GM12878 (cell line): ENCODE measurements at regions not wholly inside any gene's neighbourhood (a gene's known extent, or its start where the extent isn't known, plus 50 kb on each side); places are given as distances from the start of the nearest gene placed in this dataset.

ENCODE experiments used
- ATAC-seq: fragments of 200-7000 bp; cut with Tn5 transposase; 3 replicates; pipeline ENCODE4 v1.9.1; 2020; ENCODE audit warnings: mild to moderate bottlenecking, moderate library complexity
- BruUV-seq: library from RNA; stranded (reverse); fragments of 400-500 nt; replicated peaks from 2 replicates; lab custom pipeline; 2021; lab: Mats Ljungman, UMichigan
- CTCF ChIA-PET: fragments of 300-600 bp; sonication (Branson Sonifier 250); formaldehyde crosslinking; extraction: SDS; loops from one replicate; lab custom pipeline; 2021; ENCODE audit warnings: inconsistent platforms; lab: Yijun Ruan, JAX
- POLR2A ChIA-PET: fragments of 350-600 bp; formaldehyde crosslinking; extraction: SDS; loops from one replicate; lab custom pipeline; 2021; ENCODE audit warnings: inconsistent platforms; lab: Charles Lee
- RAD21 ChIA-PET: fragments of 300-600 bp; sonication (Branson Sonifier 250); formaldehyde crosslinking; loops from one replicate; lab custom pipeline; 2023; ENCODE audit warnings: antibody characterized with exemption; ENCODE audit not compliant: unreplicated experiment; lab: Charles Lee
- SMC1A ChIA-PET: fragments of 300-600 bp; sonication (Branson Sonifier 250); formaldehyde crosslinking; loops from one replicate; lab custom pipeline; 2023; ENCODE audit not compliant: unreplicated experiment, uncharacterized antibody; lab: Charles Lee
- DNase-seq: peaks from one replicate; pipeline ENCODE4 v3.0.0-alpha.2; 2011; ENCODE audit warnings: low read depth, low spot score
- FAIRE-seq: peaks from 3 replicates; lab custom pipeline; 2011; peaks lifted over from hg19 to GRCh38; lab: Jason Lieb, UNC
- H2AFZ ChIP-seq: 2 replicates; pipeline ENCODE4 v1.6.0; 2011; ENCODE audit warnings: low read depth, low read length, control low read depth; ENCODE audit not compliant: control insufficient read depth
- H3K27ac ChIP-seq: 2 replicates; pipeline ENCODE4 v1.5.1; 2011; ENCODE audit warnings: control low read depth; ENCODE audit not compliant: control insufficient read depth, insufficient read depth
- H3K27me3 ChIP-seq, 2 experiments: replicated peaks in 1 of 2; 2 replicates each; pipeline versions ENCODE4 v1.6.0 to v1.6.1; 2011; ENCODE audit warnings: low read length in 1 of 2; ENCODE audit not compliant: control insufficient read depth in 2 of 2, insufficient read depth in 2 of 2
- H3K36me3 ChIP-seq, 2 experiments: 2 replicates each; pipeline ENCODE4 v1.5.1; 2011; ENCODE audit warnings: low read length in 1 of 2; ENCODE audit not compliant: control insufficient read depth in 2 of 2, insufficient read depth in 2 of 2
- H3K4me1 ChIP-seq: 2 replicates; pipeline ENCODE4 v1.6.1; 2011; ENCODE audit warnings: mild to moderate bottlenecking, low read length, moderate library complexity, mixed read lengths; ENCODE audit not compliant: control insufficient read depth, insufficient read depth
- H3K4me2 ChIP-seq: 2 replicates; pipeline ENCODE4 v1.6.0; 2011; ENCODE audit warnings: control low read depth; ENCODE audit not compliant: control insufficient read depth, insufficient read depth
- H3K4me3 ChIP-seq: fragments of 200-600 bp; sonication (generic); 2 replicates; pipeline ENCODE4 v1.5.1; 2016
- H3K79me2 ChIP-seq: 2 replicates; pipeline ENCODE4 v1.6.0; 2011; ENCODE audit warnings: low read length; ENCODE audit not compliant: control insufficient read depth, insufficient read depth
- H3K9ac ChIP-seq: 2 replicates; pipeline ENCODE4 v1.8.0; 2011; ENCODE audit warnings: low read length, control low read depth, mixed read lengths; ENCODE audit not compliant: control insufficient read depth, insufficient read depth
- H3K9me3 ChIP-seq: replicated peaks from 3 replicates; pipeline ENCODE4 v1.5.1; 2011; ENCODE audit warnings: mild to moderate bottlenecking, low read length; ENCODE audit not compliant: control insufficient read depth, insufficient read depth
- H4K20me1 ChIP-seq: 2 replicates; pipeline ENCODE4 v1.6.0; 2011; ENCODE audit not compliant: control insufficient read depth, insufficient read depth
- BACH1 ChIP-seq: fragments of 450-650 bp; IDR thresholded peaks from 2 replicates; pipeline ENCODE4 v1.6.1; 2017; ENCODE audit warnings: mild to moderate bottlenecking, borderline replicate concordance
- ELK1 ChIP-seq: IDR thresholded peaks from 2 replicates; pipeline ENCODE4 v1.6.1; 2012; ENCODE audit warnings: low read depth, low read length, improper control_type of control experiment
- MEF2B ChIP-seq: fragments of 450-650 bp; IDR thresholded peaks from 2 replicates; pipeline ENCODE4 v1.6.1; 2018; ENCODE audit warnings: mild to moderate bottlenecking, moderate library complexity; ENCODE audit not compliant: partially characterized antibody, poor library complexity, severe bottlenecking
- MYB ChIP-seq: fragments of 150-350 bp; IDR thresholded peaks from 2 replicates; pipeline ENCODE4 v1.6.1; 2014; ENCODE audit warnings: mild to moderate bottlenecking, low read depth, low read length, borderline replicate concordance
- TAF1 ChIP-seq: IDR thresholded peaks from 2 replicates; pipeline ENCODE4 v1.6.1; 2011; ENCODE audit warnings: mild to moderate bottlenecking, low read depth, low read length, borderline replicate concordance
- WRNIP1 ChIP-seq: IDR thresholded peaks from 2 replicates; pipeline ENCODE4 v1.6.1; 2011; ENCODE audit warnings: low read depth, low read length, improper control_type of control experiment, borderline replicate concordance
- ZBTB4 ChIP-seq: fragments of 450-650 bp; formaldehyde crosslinking; IDR thresholded peaks from 2 replicates; pipeline ENCODE4 v1.4.0; 2022; ENCODE audit warnings: mild to moderate bottlenecking, moderate library complexity
- WGBS: methylation state at CpG from one replicate; pipeline ENCODE4 v1.1.6; 2016; ENCODE audit warnings: low lambda C conversion rate; ENCODE audit not compliant: insufficient replicate concordance, insufficient coverage; ENCODE audit errors: missing lambda C conversion rate; 5-methylcytosine and 5-hydroxymethylcytosine counted together
- in situ Hi-C: fragments of 300-500 bp; cut with MboI; formaldehyde crosslinking; loops from 9 replicates; pipeline ENCODE4 v1.14.3; 2018; ENCODE audit warnings: mixed read lengths
- intact Hi-C: fragments of 100-400 bp; cut with micrococcal nuclease; formaldehyde crosslinking; loops from one replicate; pipeline ENCODE4 v1.14.2; 2022; ENCODE audit not compliant: unreplicated experiment

- DNase-seq = no peak
- intact Hi-C loops (no loop called here), in situ Hi-C loops (no loop called here)
- no peaks in the 10 kb centered on the region for H4K20me1 ChIP-seq
- no TSS peak for BruUV-seq
- no peak for ATAC-seq
- ChIA-PET POLR2A (no interaction called here), SMC1A (no interaction called here), CTCF (no interaction called here), RAD21 (no interaction called here)
- no peak overlapping the region for H3K9ac ChIP-seq
- 35% methylated on average over 2 of the region's 2 CpGs for WGBS
- no peak overlapping the region for H2AFZ ChIP-seq
- no peak overlapping the region for H3K4me2 ChIP-seq
- H3K27ac ChIP-seq = no peak overlapping the region
- H3K36me3 ChIP-seq = no peaks in the 10 kb centered on the region
- FAIRE-seq = no peak
- no peaks in the 10 kb centered on the region for H3K4me1 ChIP-seq
- no peak overlapping the region for H3K4me3 ChIP-seq
- no peaks in the 10 kb centered on the region for H3K79me2 ChIP-seq
- H3K27me3 ChIP-seq = no peaks in the 10 kb centered on the region; a peak in 1 of 4 replicates
- TF ChIP-seq BACH1 = no peak
- no peak for TF ChIP-seq MEF2B
- no peak for TF ChIP-seq ELK1
- no peak for TF ChIP-seq MYB
- peaks cover 2% of the 10 kb centered on the region; the same call in 2 of the 3 replicates for H3K9me3 ChIP-seq
These were observed 64.5 kb upstream of the GPR45 start for GRCh38 chr2:105177008-105177407.

- 48% methylated on average over 12 of the region's 12 CpGs for WGBS
- intact Hi-C loops = no loop called here
- Histone ChIP-seq H4K20me1 (no peaks in the 10 kb centered on the region), H3K4me2 (no peak overlapping the region), H3K4me1 (no peaks in the 10 kb centered on the region), H2AFZ (no peak overlapping the region), H3K36me3 (no peaks in the 10 kb centered on the region), H3K27ac (no peak overlapping the region), H3K79me2 (no peaks in the 10 kb centered on the region), H3K27me3 (no peaks in the 10 kb centered on the region; a peak in 1 of 4 replicates), H3K9ac (no peak overlapping the region), H3K4me3 (no peak overlapping the region), H3K9me3 (peaks cover 2% of the 10 kb centered on the region; the same call in 2 of the 3 replicates)
- no peak for FAIRE-seq
- BruUV-seq = no TSS peak
- no peak for DNase-seq
- TF ChIP-seq TAF1 (no peak), ZBTB4 (CRISPR knock-in tag) (no peak), WRNIP1 (no peak)
- ChIA-PET RAD21 (no interaction called here), SMC1A (interaction anchor here (1.3 kb wide), 1 partner anchor 63 kb away, joined by 4 read pairs; no protein-coding TSS in a partner anchor), CTCF (interaction anchor here (0.6 kb wide), 1 partner anchor 92 kb away, joined by 3 read pairs; no protein-coding TSS in a partner anchor), POLR2A (no interaction called here)
- ATAC-seq = no peak
- in situ Hi-C loops = no loop called here
These were observed 63.8 kb upstream of the GPR45 start for GRCh38 chr2:105177536-105178254.
